Mucosa of descending colon (tissue), 3 donors: ENCODE measurements at regions not wholly inside any gene's neighbourhood (a gene's known extent, or its start where the extent isn't known, plus 50 kb on each side); places are given as distances from the start of the nearest gene placed in this dataset.

Experiments used
- ATAC-seq: fragments of 200-7000 bp; cut with Tn5 transposase; one replicate; pipeline ENCODE4 v1.9.1; 2020; ENCODE audit warnings: mild to moderate bottlenecking, moderate library complexity
- DNase-seq, 3 donors: peaks; one replicate each; pipeline ENCODE4 v3.0.0-alpha.2; 2020
- H3K36me3 ChIP-seq: fragments of 200-600 bp; one replicate; pipeline ENCODE4 v1.8.0; 2021; ENCODE audit warnings: low read depth, mild to moderate bottlenecking
- H3K4me1 ChIP-seq: fragments of 200-600 bp; one replicate; pipeline ENCODE4 v1.8.0; 2021; ENCODE audit warnings: low read depth, mild to moderate bottlenecking
- H3K4me3 ChIP-seq: fragments of 200-600 bp; one replicate; pipeline ENCODE4 v1.8.0; 2021; ENCODE audit warnings: mild to moderate bottlenecking
- H3K9me3 ChIP-seq: fragments of 200-600 bp; one replicate; pipeline ENCODE4 v1.8.0; 2021; ENCODE audit warnings: mild to moderate bottlenecking
- intact Hi-C, 2 donors: fragments of 100-400 bp; cut with DNase I in 1 of 2; cut with micrococcal nuclease in 1 of 2; formaldehyde crosslinking; loops; one replicate each; pipeline versions ENCODE4 v1.11.0 to v1.11.1; 2022; cut with DNase I, micrococcal nuclease
- TF ChIP-seq, protein P1 (sequence below): fragments of 200-600 bp; IDR thresholded peaks from one replicate; pipeline ENCODE4 v1.8.0; 2022; ENCODE audit warnings: antibody characterized with exemption, mild to moderate bottlenecking
- donor health status: DM: no; HTN: no; CAD: no; lungs with moderate emphysema.
- donor health status: DM: no; HTN: no; CAD: no.
- donor health status: DM: no; HTN: yes; CAD: no.

DNA sequence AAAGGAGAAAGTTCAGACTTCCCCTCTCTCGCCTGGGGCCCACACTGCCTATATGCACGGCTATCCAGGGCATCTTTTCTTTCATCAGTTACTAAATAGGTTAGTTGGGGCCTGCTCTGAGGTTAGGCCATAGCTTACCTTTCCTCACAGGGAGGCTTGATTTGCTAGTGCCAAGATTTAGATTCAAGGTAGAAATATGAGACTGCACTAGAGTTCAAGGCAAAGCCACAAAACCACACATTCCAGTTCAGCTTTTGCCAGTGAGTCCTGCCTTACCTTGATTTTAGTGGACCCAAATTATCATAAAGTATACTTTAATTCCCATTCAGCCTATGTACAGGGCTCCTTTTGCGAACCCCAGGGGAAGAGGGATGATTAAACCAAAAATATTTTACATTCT lies 762.8 kb downstream of the PDHA2 start:
- TF ChIP-seq, protein P1, sequence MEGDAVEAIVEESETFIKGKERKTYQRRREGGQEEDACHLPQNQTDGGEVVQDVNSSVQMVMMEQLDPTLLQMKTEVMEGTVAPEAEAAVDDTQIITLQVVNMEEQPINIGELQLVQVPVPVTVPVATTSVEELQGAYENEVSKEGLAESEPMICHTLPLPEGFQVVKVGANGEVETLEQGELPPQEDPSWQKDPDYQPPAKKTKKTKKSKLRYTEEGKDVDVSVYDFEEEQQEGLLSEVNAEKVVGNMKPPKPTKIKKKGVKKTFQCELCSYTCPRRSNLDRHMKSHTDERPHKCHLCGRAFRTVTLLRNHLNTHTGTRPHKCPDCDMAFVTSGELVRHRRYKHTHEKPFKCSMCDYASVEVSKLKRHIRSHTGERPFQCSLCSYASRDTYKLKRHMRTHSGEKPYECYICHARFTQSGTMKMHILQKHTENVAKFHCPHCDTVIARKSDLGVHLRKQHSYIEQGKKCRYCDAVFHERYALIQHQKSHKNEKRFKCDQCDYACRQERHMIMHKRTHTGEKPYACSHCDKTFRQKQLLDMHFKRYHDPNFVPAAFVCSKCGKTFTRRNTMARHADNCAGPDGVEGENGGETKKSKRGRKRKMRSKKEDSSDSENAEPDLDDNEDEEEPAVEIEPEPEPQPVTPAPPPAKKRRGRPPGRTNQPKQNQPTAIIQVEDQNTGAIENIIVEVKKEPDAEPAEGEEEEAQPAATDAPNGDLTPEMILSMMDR = no peak
- no peak overlapping the region for H3K4me3 ChIP-seq

DNA sequence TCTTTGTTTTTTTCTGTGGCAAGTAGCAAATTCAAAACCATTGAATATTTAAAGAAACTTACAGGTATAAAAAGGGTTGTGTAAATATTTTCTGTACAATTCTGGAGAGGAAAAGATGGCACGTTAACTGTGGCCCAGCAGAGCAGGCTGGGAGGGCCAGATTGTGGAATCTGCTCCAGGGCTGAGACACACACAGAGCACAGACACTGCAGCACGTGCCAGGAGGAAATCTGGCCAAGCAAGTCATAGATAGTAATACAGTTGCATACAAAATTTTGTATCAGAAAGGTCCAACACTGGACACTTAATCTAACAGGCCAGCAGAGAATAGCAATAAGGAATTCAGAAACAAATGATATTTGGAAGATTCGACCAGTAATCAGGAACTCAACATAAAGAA lies 763.7 kb downstream of the PDHA2 start:
- ATAC-seq (no peak), DNase-seq (no peak)
- Histone ChIP-seq H3K9me3 (no peaks in the 10 kb centered on the region), H3K4me3 (no peak overlapping the region), H3K4me1 (no peaks in the 10 kb centered on the region), H3K36me3 (no peaks in the 10 kb centered on the region)
- intact Hi-C loops = no loop called here
- TF ChIP-seq, protein P1 = no peak

More for the DNA sequence above, 762.8 kb downstream of the PDHA2 start:
- intact Hi-C loops = no loop called here
- Histone ChIP-seq H3K36me3 (no peaks in the 10 kb centered on the region), H3K4me1 (no peaks in the 10 kb centered on the region), H3K9me3 (no peaks in the 10 kb centered on the region)
- no peak for ATAC-seq
- DNase-seq = no peak

DNA sequence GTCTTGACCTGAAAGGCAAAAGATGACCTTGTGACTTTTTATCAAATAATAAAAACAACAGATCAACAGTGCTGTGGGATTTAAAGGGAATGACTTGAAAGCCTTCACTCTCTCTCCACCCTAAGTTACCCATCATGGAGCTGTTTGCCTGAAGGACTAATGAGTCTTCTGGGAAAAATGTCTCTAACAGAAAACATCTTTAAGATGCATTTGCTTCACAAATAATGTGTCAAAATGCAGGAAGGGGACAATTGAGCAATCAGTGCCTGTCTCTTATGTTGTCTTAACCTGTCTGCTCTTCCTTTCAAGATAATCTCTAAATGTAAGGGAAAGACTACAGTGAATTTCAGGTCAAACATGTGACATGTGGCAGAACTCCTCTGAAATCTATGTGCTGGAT lies 766.6 kb downstream of the PDHA2 start:
- intact Hi-C loops = no loop called here
- no peaks in the 10 kb centered on the region for H3K9me3 ChIP-seq
- TF ChIP-seq, protein P1 = no peak
- ATAC-seq (no peak), DNase-seq (no peak)
- no peaks in the 10 kb centered on the region for H3K36me3 ChIP-seq
- no peak overlapping the region for H3K4me3 ChIP-seq
- H3K4me1 ChIP-seq = no peaks in the 10 kb centered on the region

DNA sequence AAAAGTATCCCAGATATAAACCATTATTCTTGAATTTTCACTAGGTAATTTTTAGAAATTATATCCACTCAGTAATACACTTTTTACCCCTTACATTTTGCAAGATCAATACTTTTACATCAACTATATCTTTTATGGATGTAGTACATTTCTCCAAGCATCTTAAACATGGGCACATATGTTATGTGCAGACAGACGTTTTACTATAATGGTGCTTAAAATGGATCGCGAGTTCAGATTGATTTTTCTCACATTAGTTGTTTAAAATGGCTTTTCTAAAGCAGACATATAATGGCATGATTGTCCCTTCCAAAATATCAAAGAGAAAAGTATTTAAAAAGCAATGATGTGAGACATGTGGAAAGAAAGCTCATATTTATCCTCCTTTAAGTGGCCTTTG lies 786.1 kb downstream of the PDHA2 start:
- ATAC-seq = no peak
- intact Hi-C loops = no loop called here

DNA sequence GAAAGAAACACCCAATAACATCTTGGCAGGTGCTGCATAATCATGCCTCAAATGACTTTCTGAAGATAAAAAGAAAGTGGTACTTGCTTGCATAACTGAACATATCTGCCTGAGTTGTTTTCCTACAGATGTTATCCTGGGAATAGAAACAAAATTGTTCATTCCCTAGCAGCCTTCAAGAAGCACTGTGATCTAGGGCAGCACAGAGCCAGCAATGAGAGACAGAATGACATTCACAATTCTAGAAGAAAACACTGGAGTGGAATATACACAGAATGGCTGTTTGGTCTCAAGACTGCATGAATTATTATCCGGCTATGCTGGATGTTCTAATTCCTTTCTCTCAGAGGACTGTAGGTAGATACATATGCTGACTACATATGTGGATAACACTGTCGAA lies 790.9 kb downstream of the PDHA2 start:
- H3K4me1 ChIP-seq = no peaks in the 10 kb centered on the region
- H3K36me3 ChIP-seq = no peaks in the 10 kb centered on the region
- ATAC-seq (no peak), DNase-seq (no peak)
- TF ChIP-seq, protein P1 = no peak
- no peaks in the 10 kb centered on the region for H3K9me3 ChIP-seq
- intact Hi-C loops = no loop called here
- no peak overlapping the region for H3K4me3 ChIP-seq

More for the DNA sequence above, 786.1 kb downstream of the PDHA2 start:
- no peaks in the 10 kb centered on the region for H3K9me3 ChIP-seq
- no peaks in the 10 kb centered on the region for H3K4me1 ChIP-seq
- H3K36me3 ChIP-seq = no peaks in the 10 kb centered on the region
- TF ChIP-seq, protein P1 = no peak
- DNase-seq = no peak
- no peak overlapping the region for H3K4me3 ChIP-seq

DNA sequence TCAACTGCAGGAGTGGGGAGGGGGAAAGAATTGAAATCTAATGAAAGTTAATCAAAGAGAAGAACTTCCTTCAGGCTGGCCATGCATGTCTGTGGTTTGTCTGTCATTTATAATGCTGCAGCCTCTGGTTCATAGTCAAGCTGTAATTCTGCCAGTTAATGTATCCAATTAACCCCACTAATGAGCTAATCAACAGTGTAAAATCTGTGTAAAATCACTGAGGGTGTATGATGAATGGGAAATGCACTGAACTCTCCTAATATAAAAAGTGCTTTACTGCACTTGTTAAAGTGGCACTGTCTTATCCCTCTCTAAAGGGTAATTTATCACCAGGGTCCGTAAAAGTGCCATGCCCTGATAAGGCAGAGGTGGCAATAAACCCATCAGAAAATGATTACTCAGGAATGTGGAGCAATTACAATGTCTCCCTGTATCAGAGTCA lies 798.1 kb downstream of the PDHA2 start:
- intact Hi-C loops = no loop called here
- TF ChIP-seq, protein P1 = no peak
- peak; percentile 86 for ATAC-seq
- Histone ChIP-seq H3K36me3 (no peaks in the 10 kb centered on the region), H3K4me1 (no peaks in the 10 kb centered on the region), H3K9me3 (no peaks in the 10 kb centered on the region), H3K4me3 (no peak overlapping the region)
- no peak for DNase-seq
